ENCODE measurements at regions not wholly inside any gene's neighbourhood (a gene's known extent, or its start where the extent isn't known, plus 50 kb on each side); places are given as distances from the start of the nearest gene placed in this dataset.

DNA sequence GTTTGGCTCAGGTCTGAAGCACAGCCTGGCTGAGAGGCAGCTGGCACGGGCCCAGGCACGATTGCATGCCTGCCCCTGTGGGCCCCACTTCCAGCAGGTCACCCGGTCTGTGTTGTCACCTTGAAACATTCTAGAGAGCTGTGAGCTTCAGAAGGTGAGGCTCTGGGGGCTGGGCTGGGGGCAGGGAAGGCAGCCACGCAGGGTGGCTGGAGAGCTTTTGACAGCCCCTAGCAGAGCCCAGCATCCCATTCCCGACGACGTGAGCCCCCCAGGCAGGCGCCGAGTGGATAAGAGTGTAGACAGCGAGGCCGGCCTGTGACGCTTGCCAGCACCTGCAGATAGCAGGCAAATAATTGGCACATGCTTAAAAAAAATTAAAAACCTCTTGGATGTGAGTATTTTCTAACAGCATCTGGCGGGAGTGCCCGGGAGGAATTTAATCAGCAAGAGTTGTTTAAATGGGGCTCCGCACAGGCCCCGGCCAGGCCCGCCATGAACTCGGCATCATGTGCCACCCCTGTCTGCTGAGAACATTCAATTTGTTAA is 212.0 kb upstream of the TBX20 start:
- H4K91ac ChIP-seq (ENCODE audit: insufficient read depth, low read depth, low read length), result no peak overlapping the region
- H3K9ac ChIP-seq (ENCODE audit: low read depth, low read length), result no peak overlapping the region
- H3K14ac ChIP-seq (replicated peaks; ENCODE audit: low read depth, low read length), result no peak overlapping the region
- H2BK15ac ChIP-seq (ENCODE audit: low read depth, low read length), result no peak overlapping the region
- H3K36me3 ChIP-seq (ENCODE audit: control insufficient read depth, insufficient read depth, low read length), result no peaks in the 10 kb centered on the region
- no peak overlapping the region for H2BK120ac ChIP-seq (ENCODE audit: low read depth, low read length)
- WGBS, 2 experiments (ENCODE audit: extremely low coverage in 2 of 2, insufficient read length in 1 of 2), result 9% methylated on average over 7 of the region's 18 CpGs; no CpG with 5 or more reads in 1 of the 2 experiments
- no peak overlapping the region for H3K23ac ChIP-seq (ENCODE audit: low read depth, low read length)
- in situ Hi-C loops (cut with MboI; ENCODE audit: low sequenced_read_pairs) (no loop called here), intact Hi-C loops (cut with micrococcal nuclease) (no loop called here), dilution Hi-C loops (cut with HindIII; ENCODE audit: low sequenced_read_pairs, unreplicated experiment) (no loop called here)
- no peak overlapping the region for H3K4ac ChIP-seq (ENCODE audit: low read depth, low read length)
- DNase-seq (no peak), ATAC-seq (ENCODE audit: low read depth) (no peak)
- H4K8ac ChIP-seq (ENCODE audit: low read depth in 2 of 2, low read length in 2 of 2), result no peak overlapping the region
- H3K27ac ChIP-seq (ENCODE audit: insufficient read depth, low read length), result no peak overlapping the region
- no TSS peak for BruUV-seq (replicated peaks)
- no peaks in the 10 kb centered on the region for H3K79me1 ChIP-seq (ENCODE audit: low read depth in 1 of 2, low read length in 2 of 2)
- no peaks in the 10 kb centered on the region for H4K20me1 ChIP-seq (ENCODE audit: insufficient read depth, low read length)
- no peak overlapping the region for H4K5ac ChIP-seq (ENCODE audit: low read depth, low read length)
- H2AFZ ChIP-seq (replicated peaks; ENCODE audit: low read length, poor library complexity), result peak overlapping the region; percentile 35
- no peak overlapping the region for H3K4me2 ChIP-seq (ENCODE audit: low read depth, low read length)
- H2BK5ac ChIP-seq (ENCODE audit: low read depth, low read length, poor library complexity, severe bottlenecking), result no peak overlapping the region
- no peaks in the 10 kb centered on the region for H3K9me3 ChIP-seq (ENCODE audit: control insufficient read depth, insufficient read depth, low read length)
- H3K4me3 ChIP-seq (ENCODE audit: insufficient read depth, low read depth, low read length), result no peak overlapping the region
- H3K56ac ChIP-seq (ENCODE audit: extremely low read depth, insufficient read depth, low read length), result no peak overlapping the region
- H2BK20ac ChIP-seq (ENCODE audit: low read depth, low read length), result no peak overlapping the region
- H3K9me1 ChIP-seq (ENCODE audit: insufficient read depth, low read length), result no peaks in the 10 kb centered on the region
- peaks cover 1% of the 10 kb centered on the region; the same call in 1 of the 2 replicates for H3K27me3 ChIP-seq (ENCODE audit: control insufficient read depth, insufficient read depth, low read length)
- ChIA-PET POLR2A (ENCODE audit: unreplicated experiment) (no interaction called here), CTCF (no interaction called here)
- no peaks in the 10 kb centered on the region for H3K4me1 ChIP-seq (ENCODE audit: control insufficient read depth, insufficient read depth, low read length)
- H2AK5ac ChIP-seq (ENCODE audit: low read depth, low read length), result no peak overlapping the region
- no peak overlapping the region for H3K18ac ChIP-seq (ENCODE audit: low read depth, low read length)
- peak overlapping the region; percentile 26 for H2AK9ac ChIP-seq (replicated peaks; ENCODE audit: low read depth, low read length, poor library complexity)
- TF ChIP-seq POLR2A (IDR thresholded peaks at IDR 0.05; ENCODE audit: low read depth, low read length), result no peak
- TF ChIP-seq NFE2L2 (IDR thresholded peaks at IDR 0.05; ENCODE audit: low read depth, low read length), result no peak
- no peak for TF ChIP-seq SMC3 (IDR thresholded peaks at IDR 0.05; ENCODE audit: low read depth, low read length)

Data from IMR-90 (cell line).